GM12801 (cell line): ENCODE measurements at regions not wholly inside any gene's neighbourhood (a gene's known extent, or its start where the extent isn't known, plus 50 kb on each side); places are given as distances from the start of the nearest gene placed in this dataset.

ENCODE experiments used
- TF ChIP-seq, protein P1 (sequence below): IDR thresholded peaks from one replicate; pipeline ENCODE4 v1.5.1; 2011; ENCODE audit warnings: control low read depth; ENCODE audit not compliant: insufficient read length; ENCODE audit errors: extremely low read depth

DNA sequence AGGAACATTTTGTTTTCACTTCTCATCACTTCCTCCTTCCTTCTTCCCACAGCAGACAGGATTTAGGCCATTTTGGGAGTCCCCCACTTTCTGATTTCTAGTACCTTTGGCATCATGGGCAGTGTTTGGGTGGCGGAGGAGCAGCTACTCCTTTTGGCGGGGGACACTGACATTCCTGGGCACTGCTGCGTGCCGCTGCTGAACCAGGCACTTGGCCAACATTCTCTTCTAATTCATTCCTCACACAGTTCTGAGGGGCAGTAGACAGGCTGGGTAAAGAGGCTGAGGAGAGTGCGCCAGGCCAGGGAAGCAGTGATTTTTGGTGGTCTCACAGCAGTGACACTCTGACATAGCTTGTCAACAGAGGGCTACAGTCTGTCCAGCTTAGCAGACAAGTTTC lies 270.2 kb downstream of the LOXHD1 start:
- TF ChIP-seq, protein P1, sequence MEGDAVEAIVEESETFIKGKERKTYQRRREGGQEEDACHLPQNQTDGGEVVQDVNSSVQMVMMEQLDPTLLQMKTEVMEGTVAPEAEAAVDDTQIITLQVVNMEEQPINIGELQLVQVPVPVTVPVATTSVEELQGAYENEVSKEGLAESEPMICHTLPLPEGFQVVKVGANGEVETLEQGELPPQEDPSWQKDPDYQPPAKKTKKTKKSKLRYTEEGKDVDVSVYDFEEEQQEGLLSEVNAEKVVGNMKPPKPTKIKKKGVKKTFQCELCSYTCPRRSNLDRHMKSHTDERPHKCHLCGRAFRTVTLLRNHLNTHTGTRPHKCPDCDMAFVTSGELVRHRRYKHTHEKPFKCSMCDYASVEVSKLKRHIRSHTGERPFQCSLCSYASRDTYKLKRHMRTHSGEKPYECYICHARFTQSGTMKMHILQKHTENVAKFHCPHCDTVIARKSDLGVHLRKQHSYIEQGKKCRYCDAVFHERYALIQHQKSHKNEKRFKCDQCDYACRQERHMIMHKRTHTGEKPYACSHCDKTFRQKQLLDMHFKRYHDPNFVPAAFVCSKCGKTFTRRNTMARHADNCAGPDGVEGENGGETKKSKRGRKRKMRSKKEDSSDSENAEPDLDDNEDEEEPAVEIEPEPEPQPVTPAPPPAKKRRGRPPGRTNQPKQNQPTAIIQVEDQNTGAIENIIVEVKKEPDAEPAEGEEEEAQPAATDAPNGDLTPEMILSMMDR, result no peak

DNA sequence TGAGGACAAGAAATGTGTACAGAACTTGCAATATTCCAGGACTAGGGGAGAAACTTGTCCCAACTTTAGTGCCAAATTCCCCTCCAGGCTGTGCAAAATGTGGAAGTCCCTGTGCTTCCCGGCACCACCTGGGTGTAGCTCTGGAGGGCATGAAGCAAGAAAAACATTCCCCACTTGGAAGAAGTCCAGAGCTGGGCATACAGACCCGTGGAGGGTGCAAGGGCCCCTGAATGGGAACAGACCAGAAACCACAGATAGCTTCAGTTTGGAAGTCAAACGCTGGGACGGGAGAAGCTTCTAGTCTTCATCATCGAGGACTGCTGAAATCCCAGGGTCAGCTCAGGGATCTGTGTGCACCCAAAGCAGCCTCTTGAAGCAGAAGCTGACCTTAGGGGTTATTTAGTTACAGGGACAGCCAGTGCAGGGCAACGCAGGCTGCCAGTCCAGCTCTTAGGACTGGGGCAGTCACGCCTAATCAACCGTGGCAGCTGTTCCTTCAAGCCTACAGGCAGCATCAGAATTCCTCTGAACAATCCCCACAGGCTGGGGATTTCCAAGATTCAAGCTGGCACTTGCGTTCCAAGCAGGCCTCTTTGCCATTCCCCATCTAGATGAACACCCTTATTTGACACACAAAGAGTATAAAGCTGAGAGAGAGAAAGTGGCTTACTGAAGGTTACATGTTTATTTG lies 269.4 kb downstream of the LOXHD1 start:
- TF ChIP-seq, protein P1, result no peak

DNA sequence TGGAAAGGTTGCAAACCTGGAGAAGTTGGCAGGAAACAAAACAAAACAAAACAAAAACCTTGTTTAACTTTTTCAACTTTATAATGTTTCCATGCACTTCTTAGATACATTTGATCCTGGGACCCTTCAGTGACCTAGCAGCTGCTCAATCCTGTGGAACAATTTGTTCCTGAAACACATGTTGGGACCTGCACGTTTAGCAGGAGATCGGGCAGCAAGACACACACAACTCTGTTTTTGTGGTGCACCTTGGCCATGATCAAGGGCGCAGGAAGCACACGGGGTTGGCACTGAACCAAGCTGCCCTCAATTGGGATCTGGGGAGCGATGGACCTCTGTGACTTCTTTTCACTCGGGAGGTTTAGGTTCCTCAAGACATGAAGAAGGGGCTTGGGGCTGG lies 268.7 kb downstream of the LOXHD1 start:
- TF ChIP-seq, protein P1, result no peak

DNA sequence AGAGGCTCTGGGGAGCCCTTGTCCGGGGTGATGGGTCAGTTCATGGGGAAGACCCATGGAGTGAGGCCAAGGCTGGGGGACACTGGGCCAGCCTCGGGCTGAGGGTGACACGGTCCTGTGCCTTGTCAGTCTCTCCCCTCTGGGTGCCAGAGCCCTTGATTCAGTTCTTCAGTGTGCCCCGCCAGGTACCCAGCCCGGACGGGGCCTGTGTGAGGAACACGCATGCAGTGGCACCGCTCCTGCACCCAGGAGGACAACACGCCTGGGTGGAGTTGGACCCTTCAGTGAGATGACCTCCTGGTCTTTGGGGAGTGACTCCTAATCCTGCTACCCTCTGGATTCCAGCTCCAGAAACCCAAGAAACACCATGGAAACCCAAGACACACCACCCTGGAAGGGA lies 264.4 kb downstream of the LOXHD1 start:
- TF ChIP-seq, protein P1, result no peak

DNA sequence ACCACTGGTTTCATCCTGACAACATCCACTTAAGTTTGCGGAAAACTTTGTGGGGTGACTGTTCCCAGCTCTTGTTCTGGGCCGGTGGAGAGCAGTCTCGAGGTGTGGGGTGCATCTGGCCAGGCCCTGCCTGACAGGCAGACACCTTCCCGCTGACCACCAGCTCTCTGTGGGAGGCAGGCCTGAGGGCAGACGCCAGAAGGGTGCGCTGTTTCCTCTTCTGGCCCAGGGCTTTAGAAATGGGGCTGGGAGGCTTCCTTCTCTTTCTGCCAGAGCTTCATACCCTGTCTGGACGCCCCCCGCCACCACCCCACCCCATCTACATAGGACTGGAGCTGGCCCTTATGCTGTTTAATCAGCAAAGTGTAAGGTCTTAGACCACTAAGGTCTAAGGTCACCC lies 263.8 kb downstream of the LOXHD1 start:
- TF ChIP-seq, protein P1, result no peak

DNA sequence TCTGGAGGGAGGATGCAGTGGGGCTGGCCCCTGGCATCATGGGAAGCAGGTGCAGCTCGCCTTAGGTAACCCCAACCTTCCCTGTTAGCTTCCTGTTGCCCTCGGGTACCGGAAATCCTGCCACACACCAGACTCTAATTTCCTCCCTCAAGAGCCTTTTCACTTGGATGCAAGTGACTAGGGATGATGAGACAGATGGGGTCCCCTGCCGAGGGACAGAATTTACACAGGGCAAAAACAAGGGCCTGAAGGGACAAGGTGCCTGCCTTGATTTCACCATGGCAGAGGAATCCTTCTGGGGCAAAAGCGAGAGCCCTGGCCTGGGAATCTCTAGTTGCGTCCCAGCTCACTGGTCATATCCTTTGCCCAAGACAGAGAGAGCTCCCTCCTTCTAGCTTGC lies 263.1 kb downstream of the LOXHD1 start:
- TF ChIP-seq, protein P1, result no peak

DNA sequence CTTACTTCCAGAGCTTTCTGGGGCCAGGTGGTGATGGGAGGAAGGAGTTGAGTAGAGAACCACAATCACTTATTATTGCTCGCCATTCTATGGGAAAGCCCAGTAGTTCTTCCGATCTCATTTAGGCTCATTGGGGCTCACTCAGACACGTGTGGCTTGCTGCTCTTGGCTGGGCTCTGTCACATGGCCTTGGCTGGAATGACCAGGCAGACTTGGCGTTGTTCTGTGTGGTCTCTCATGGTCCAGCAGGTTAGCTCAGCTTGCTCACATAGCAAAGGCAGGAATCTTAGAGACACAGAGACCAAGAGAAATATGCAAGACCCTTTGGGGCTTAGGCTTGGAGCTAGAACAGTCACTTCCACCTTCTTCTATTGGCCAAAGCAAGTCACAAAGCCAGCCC lies 261.2 kb downstream of the LOXHD1 start:
- TF ChIP-seq, protein P1, result no peak
